PC-9 (cell line): ENCODE measurements at regions not wholly inside any gene's neighbourhood (a gene's known extent, or its start where the extent isn't known, plus 50 kb on each side); places are given as distances from the start of the nearest gene placed in this dataset.

Experiments used
- EZH2 ChIP-seq: fragments of 200-600 bp; sonication (generic); IDR thresholded peaks from 2 replicates; pipeline ENCODE4 v1.8.0; 2017; ENCODE audit warnings: antibody characterized with exemption, low read depth
- TF ChIP-seq, protein P1 (sequence below): fragments of 200-600 bp; sonication (generic); conservative IDR thresholded peaks from 2 replicates; pipeline ENCODE4 v1.6.1; 2017; ENCODE audit warnings: mixed run types, antibody characterized with exemption, mild to moderate bottlenecking, moderate library complexity

DNA sequence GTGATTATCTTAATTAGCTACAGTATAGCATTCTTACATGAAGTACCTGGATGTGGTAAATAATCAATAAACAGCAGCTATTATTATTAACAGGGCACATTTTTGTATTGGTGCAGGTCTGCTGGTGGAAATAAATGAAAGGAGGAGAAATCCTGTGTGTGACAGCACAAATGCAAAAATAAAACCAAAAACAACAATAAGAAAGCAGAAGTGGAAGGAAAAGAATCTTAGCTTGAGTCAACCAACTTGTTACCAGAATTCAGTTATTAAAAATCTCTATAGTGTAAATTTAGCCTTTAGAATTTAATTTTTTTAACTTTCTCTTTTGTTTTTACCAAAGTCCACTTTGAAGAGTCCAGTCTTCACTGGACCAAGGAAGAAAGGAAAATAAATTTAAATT is 63.1 kb upstream of the LSM6 start:
- TF ChIP-seq, protein P1, sequence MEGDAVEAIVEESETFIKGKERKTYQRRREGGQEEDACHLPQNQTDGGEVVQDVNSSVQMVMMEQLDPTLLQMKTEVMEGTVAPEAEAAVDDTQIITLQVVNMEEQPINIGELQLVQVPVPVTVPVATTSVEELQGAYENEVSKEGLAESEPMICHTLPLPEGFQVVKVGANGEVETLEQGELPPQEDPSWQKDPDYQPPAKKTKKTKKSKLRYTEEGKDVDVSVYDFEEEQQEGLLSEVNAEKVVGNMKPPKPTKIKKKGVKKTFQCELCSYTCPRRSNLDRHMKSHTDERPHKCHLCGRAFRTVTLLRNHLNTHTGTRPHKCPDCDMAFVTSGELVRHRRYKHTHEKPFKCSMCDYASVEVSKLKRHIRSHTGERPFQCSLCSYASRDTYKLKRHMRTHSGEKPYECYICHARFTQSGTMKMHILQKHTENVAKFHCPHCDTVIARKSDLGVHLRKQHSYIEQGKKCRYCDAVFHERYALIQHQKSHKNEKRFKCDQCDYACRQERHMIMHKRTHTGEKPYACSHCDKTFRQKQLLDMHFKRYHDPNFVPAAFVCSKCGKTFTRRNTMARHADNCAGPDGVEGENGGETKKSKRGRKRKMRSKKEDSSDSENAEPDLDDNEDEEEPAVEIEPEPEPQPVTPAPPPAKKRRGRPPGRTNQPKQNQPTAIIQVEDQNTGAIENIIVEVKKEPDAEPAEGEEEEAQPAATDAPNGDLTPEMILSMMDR = no peak
- TF ChIP-seq EZH2 = no peak
